ENCODE measurements at regions not wholly inside any gene's neighbourhood (a gene's known extent, or its start where the extent isn't known, plus 50 kb on each side); places are given as distances from the start of the nearest gene placed in this dataset.

DNA sequence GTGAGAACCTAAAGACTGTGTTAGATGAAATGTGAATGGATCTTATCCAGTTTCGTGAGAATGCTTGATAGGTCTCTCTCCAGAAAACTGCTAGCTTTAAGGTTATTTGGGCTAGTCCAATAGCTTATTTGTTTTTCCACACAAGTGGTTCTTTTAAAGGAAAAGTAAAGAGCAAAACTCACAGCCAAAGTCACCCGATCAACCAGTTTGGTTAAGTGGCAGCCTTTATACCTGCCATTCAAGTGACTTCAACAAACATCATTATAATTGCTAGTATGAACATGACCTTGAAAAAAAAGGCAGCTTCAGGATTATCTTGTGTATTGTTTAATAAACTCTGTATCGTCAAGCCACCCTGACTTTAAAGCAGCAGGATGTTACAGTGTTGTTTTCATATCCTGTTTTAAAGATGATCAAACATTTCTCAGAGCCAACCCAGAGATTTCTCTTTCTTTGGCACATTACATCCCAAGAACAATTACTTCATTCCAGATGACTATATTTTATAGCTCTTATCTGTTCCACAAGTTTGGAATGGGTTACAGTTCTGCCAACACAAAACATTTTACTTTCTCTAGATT is 253.4 kb downstream of the EPHA7 start:
- no peak for DNase-seq (ENCODE audit: low read depth, low spot score)

DNA sequence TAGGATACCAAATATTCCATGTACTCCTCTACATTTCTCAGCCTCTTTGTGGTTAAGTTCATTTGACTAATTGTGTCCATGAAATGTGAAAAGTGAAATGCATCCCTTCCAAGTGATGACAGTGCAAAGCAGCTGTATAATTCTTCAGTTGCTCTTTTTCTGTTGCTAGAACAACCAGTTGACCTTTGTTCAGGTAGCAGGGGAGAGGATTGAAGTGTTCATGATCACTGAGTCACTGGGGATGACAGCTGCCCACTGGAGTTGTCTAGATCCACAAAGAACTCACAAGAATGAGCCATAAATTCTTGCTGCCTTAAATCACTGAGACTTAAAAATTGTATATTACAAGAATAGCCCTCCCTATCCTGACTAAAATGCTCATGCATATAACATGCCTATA is 254.6 kb downstream of the EPHA7 start:
- Histone ChIP-seq H3K4me3 (ENCODE audit: low read depth, low read length) (no peak overlapping the region), H3K27me3 (ENCODE audit: control insufficient read depth, insufficient read depth, low read length) (no peaks in the 10 kb centered on the region), H3K9me3 (ENCODE audit: control insufficient read depth, insufficient read depth, low read length) (no peaks in the 10 kb centered on the region), H3K27ac (ENCODE audit: low read depth, low read length) (no peak overlapping the region)
- no peak for DNase-seq (ENCODE audit: low read depth, low spot score)
- ChIA-PET CTCF (no interaction called here), POLR2A (no interaction called here)
- TF ChIP-seq, protein P1, sequence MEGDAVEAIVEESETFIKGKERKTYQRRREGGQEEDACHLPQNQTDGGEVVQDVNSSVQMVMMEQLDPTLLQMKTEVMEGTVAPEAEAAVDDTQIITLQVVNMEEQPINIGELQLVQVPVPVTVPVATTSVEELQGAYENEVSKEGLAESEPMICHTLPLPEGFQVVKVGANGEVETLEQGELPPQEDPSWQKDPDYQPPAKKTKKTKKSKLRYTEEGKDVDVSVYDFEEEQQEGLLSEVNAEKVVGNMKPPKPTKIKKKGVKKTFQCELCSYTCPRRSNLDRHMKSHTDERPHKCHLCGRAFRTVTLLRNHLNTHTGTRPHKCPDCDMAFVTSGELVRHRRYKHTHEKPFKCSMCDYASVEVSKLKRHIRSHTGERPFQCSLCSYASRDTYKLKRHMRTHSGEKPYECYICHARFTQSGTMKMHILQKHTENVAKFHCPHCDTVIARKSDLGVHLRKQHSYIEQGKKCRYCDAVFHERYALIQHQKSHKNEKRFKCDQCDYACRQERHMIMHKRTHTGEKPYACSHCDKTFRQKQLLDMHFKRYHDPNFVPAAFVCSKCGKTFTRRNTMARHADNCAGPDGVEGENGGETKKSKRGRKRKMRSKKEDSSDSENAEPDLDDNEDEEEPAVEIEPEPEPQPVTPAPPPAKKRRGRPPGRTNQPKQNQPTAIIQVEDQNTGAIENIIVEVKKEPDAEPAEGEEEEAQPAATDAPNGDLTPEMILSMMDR (IDR thresholded peaks at IDR 0.05; ENCODE audit: low read depth, low read length), result no peak

More for the DNA sequence above, 253.4 kb downstream of the EPHA7 start:
- Histone ChIP-seq H3K9me3 (ENCODE audit: control insufficient read depth, insufficient read depth, low read length) (no peaks in the 10 kb centered on the region), H3K4me3 (ENCODE audit: low read depth, low read length) (no peak overlapping the region), H3K27ac (ENCODE audit: low read depth, low read length) (no peak overlapping the region), H3K27me3 (ENCODE audit: control insufficient read depth, insufficient read depth, low read length) (no peaks in the 10 kb centered on the region)
- ChIA-PET CTCF (no interaction called here), POLR2A (no interaction called here)
- TF ChIP-seq, protein P1 (IDR thresholded peaks at IDR 0.05; ENCODE audit: low read depth, low read length), result no peak

DNA sequence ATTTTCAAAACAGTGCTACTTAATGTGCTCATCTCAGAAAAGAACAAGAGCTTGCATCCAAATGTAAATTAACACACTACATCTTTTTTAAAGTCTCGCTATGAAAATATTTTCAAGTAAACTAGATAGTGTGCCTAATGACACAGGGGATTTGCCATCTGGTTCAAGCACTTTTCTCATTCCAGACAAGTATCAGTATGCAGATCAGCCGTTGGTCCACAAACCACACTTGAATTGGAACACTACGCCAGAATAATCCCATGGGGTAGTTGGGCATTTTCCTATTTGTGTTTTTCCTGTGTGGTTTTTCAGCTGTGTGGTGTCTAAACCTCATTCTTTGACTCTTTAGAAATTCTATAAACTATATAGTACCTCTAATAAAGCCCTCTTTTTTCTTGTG is 256.2 kb downstream of the EPHA7 start:
- Histone ChIP-seq H3K27ac (ENCODE audit: low read depth, low read length) (no peak overlapping the region), H3K27me3 (ENCODE audit: control insufficient read depth, insufficient read depth, low read length) (no peaks in the 10 kb centered on the region), H3K9me3 (ENCODE audit: control insufficient read depth, insufficient read depth, low read length) (no peaks in the 10 kb centered on the region), H3K4me3 (ENCODE audit: low read depth, low read length) (no peak overlapping the region)
- POLR2A ChIA-PET, result no interaction called here
- DNase-seq (ENCODE audit: low read depth, low spot score), result no peak
- TF ChIP-seq, protein P1 (IDR thresholded peaks at IDR 0.05; ENCODE audit: low read depth, low read length), result no peak
- CTCF ChIA-PET, result interaction anchor here (0.6 kb wide), 1 partner anchor 269 kb away, joined by 4 read pairs; no protein-coding TSS in a partner anchor

DNA sequence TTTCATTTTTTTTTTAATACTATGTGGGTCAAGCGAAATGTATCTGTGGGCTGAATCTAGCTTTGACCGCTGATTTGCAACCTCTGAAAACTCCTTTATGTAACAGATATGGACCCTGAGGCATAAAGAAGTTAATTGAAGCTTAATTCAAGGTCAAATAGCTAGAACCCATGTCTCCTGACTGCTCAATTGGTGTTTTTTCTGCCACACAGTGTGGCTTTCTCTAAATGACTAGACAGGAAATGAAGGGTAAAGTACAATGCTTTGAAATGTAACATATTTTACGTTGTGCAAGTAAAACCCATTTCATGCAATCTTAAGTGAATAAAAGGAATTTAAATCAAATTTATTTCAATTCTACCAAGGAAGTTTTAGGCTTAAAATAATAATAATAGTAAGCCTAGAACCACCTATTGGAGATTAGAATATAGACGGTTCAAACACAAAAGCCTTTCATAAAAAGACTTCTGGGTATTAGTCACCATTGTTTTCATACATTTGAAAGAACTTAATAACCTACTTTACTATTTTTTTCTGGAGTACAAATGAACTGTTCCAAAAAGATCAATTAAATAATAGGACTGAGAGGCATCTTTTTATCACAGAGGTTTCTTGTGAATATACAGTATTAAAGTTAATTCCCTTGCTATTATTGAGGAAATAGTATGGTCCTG is 279.8 kb downstream of the EPHA7 start:
- CTCF ChIA-PET, result no interaction called here
- no peak overlapping the region for H3K27ac ChIP-seq (ENCODE audit: low read depth, low read length)
- no peak overlapping the region for H3K4me3 ChIP-seq (ENCODE audit: low read depth, low read length)
- POLR2A ChIA-PET, result no interaction called here
- no peaks in the 10 kb centered on the region for H3K27me3 ChIP-seq (ENCODE audit: control insufficient read depth, insufficient read depth, low read length)
- no peaks in the 10 kb centered on the region; the same call in 1 of the 2 replicates for H3K9me3 ChIP-seq (ENCODE audit: control insufficient read depth, insufficient read depth, low read length)
- no peak for DNase-seq (ENCODE audit: low read depth, low spot score)
- TF ChIP-seq, protein P1 (IDR thresholded peaks at IDR 0.05; ENCODE audit: low read depth, low read length), result no peak

DNA sequence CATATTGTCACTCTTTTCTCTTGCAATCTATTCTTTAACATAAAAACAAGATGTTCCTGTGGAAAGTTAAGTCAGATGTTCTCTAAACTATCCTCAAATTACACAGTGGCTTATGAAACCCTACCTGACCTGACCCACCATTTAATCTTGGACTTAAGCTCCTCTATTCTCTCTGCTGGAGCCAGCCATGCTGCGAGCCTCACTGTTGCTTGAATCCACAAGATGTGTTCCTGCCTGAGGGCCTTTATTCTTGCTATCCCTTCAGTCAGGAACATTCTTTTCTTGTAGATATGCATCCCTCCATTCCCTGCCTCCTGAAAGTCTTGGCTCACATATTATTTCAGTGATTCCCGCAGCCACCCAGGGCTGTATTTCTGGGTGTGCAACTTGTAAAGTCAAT is 283.2 kb downstream of the EPHA7 start:
- Histone ChIP-seq H3K4me3 (ENCODE audit: low read depth, low read length) (no peak overlapping the region), H3K27ac (ENCODE audit: low read depth, low read length) (no peak overlapping the region), H3K9me3 (ENCODE audit: control insufficient read depth, insufficient read depth, low read length) (no peaks in the 10 kb centered on the region), H3K27me3 (ENCODE audit: control insufficient read depth, insufficient read depth, low read length) (no peaks in the 10 kb centered on the region)
- ChIA-PET CTCF (no interaction called here), POLR2A (no interaction called here)
- no peak for DNase-seq (ENCODE audit: low read depth, low spot score)
- TF ChIP-seq, protein P1 (IDR thresholded peaks at IDR 0.05; ENCODE audit: low read depth, low read length), result no peak

Measured in AG04450 (cell line).